Body of pancreas (tissue), 4 donors: ENCODE measurements at regions not wholly inside any gene's neighbourhood (a gene's known extent, or its start where the extent isn't known, plus 50 kb on each side); places are given as distances from the start of the nearest gene placed in this dataset.

Source experiments
- CTCF ChIP-seq, 7 experiments: fragments of 450-650 bp in 4 of 7; fragments of 200-600 bp in 3 of 7; sonication (generic) in 3 of 7; IDR thresholded peaks; one replicate each; pipeline ENCODE4 v1.5.1; 2016 to 2019; ENCODE audit warnings: antibody characterized with exemption in 7 of 7
- POLR2A ChIP-seq, 3 donors: fragments of 450-650 bp; IDR thresholded peaks; one replicate each; pipeline ENCODE4 v1.6.1; 2016; ENCODE audit warnings: antibody characterized with exemption in 3 of 3, mild to moderate bottlenecking in 2 of 3

DNA sequence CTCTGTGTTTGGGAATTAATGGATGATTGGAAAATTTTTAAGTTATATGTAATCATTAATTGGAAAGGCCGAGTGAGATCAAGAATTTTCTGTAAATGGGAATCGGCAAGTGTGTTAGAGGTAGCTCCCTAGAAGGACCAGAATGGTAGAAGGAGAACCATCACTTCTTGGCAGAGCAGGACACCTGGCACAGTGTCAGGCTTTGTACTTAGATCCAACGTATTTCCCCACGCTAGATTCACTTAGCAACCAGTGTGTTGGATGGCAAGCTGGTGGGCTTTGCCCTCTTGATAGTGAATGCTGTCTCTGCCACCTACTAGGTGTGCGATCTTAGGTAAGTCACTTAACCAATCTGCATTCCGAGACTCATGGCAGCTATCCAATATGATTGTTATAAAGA is 107.8 kb upstream of the ZNF438 start:
- TF ChIP-seq POLR2A (IDR thresholded peaks at IDR 0.05): no peak
- no peak for TF ChIP-seq CTCF (IDR thresholded peaks at IDR 0.05)
